ENCODE measurements at regions not wholly inside any gene's neighbourhood (a gene's known extent, or its start where the extent isn't known, plus 50 kb on each side); places are given as distances from the start of the nearest gene placed in this dataset.

DNA sequence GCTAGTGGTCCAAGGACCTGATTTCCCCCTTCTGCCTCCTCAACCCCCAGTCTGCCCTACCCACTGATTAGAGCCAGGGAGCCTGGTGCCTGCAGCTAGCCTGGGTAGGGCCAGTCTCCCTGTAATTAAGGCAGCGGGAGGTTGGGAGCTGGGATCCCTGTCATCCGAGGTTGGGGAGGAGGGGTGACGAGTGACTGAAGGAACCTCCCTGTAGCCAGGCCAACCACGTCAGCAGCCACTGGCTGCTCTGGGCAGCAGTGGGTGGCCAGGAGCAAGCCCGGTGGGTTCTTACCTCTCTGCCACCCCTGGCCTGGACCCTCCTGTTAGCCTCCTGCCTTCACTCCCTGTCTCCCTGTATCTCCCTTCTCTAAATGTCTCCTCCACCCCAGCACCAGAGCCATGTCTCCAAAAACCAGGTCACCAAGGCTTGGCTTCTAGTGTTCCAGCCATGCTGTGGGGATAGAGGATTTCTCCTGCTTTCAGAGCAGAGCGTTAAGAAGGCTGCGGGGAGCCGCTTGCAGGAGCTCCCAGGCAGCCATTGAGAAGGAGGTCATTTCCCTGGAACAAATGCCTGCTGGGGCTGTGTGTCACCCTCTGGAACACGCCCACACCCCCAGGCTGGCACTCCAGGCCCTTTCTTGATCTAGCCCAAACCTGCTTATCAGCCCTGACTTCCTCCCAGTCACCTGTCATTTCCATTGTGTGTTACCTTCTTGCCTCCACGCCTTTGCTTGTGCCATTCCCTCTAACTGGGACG, 65.0 kb upstream of the GGTA1 start:
- no peak for DNase-seq

GRCh38 chr9:121566481-121567465, 67.1 kb upstream of the GGTA1 start:
- no peaks in the 10 kb centered on the region for H3K36me3 Mint-ChIP-seq

More for the DNA sequence above, 65.0 kb upstream of the GGTA1 start:
- H3K27ac Mint-ChIP-seq, result no peak overlapping the region
- H3K27me3 Mint-ChIP-seq, result no peaks in the 10 kb centered on the region
- H3K36me3 Mint-ChIP-seq, result no peaks in the 10 kb centered on the region
- no peaks in the 10 kb centered on the region for H3K4me1 Mint-ChIP-seq
- no peak overlapping the region for H3K4me3 Mint-ChIP-seq
- H3K9me3 Mint-ChIP-seq, result no peaks in the 10 kb centered on the region

DNA sequence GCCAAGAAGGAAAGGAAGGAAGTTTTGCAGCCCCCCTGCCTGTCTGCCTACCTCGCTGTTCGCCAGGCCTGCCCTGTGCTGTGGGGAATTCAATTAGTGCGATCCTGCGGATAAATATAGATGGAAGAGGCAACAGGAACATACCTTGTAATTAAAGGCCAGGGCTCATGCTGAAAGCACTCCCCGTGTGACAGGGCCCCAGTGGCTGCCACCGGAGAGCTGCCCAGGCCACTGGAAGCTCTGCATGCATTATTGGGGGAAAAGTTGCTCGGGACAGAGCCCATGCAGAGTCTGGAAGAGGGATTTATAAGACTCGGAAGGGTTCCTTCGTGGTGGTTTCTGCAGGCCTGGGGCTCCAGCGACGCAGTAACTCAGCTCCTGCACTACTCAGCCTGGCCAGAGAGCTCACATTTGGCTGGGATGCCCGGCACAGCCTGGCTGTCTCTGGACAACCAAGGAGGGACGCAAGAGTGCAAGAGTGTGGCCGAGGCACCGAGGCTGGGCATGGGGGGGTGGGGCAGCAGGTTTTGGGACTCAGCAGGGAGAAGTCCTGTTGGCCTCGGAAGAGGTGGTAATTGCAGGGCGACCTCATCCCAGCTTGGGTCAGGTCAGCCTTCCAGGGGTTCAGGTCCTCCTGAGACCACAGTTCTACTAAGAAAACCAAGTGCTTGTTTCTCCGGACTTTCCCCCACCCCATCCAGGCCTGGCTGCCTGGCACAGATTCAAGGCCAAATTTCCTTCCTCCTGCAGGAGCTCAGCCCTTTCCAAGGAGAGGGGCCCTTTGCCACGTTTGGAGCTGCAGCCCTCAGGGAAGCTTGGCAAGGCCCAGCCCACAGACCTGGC, 68.1 kb upstream of the GGTA1 start:
- H3K27ac Mint-ChIP-seq, result no peak overlapping the region

More at GRCh38 chr9:121566481-121567465, 67.1 kb upstream of the GGTA1 start:
- H3K27ac Mint-ChIP-seq, result no peak overlapping the region
- no peak overlapping the region for H3K4me3 Mint-ChIP-seq
- no peaks in the 10 kb centered on the region for H3K9me3 Mint-ChIP-seq
- no peaks in the 10 kb centered on the region for H3K4me1 Mint-ChIP-seq
- no peak for DNase-seq
- H3K27me3 Mint-ChIP-seq, result no peaks in the 10 kb centered on the region

DNA sequence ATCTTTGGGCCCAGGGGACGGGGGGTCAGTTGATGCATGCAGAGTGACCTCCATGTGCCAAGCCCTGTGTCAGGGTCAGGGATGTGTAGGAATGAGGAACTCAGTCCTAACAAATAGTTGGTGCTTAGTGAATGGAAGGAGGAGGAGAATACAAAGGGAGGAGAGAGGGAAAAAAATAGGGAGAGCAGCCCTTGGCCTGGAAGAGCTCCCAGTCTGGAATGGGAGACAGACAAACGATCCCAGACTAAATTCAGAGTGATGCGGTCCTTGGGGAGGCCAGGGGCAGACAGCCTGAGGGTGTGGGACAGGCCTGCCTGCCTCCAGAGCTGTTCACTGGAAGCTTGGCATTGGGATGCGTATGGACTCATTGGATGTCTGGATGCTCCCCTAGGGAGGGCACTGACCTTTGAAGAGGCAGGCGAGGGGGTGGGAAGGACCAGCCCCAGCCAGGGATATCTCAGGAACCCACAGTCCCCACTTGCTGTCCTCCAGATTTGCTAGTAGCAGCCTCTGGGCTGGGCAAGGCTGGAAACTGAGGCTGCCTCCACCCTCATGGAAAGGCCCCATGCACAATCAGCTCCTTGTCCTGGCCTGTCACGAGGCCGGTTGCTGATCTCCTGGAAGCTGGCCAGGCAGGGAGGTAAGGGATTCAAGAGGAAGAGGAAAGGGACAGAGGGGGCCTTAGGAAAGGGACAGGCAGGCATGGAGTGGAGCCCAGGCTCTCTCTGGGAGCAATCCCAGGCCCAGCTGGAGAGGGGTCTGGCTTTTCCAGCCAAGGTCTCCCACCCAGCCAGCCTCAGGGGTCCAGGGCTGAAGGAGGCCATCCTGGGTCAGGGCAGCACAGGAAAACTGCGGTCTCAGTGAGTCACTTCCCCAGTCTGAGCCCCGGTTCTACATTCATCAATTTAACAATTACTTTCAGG, 69.0 kb upstream of the GGTA1 start:
- Mint-ChIP-seq H3K9me3 (no peaks in the 10 kb centered on the region), H3K27ac (no peak overlapping the region), H3K4me1 (no peaks in the 10 kb centered on the region), H3K36me3 (no peaks in the 10 kb centered on the region), H3K27me3 (no peaks in the 10 kb centered on the region), H3K4me3 (no peak overlapping the region)
- no peak for DNase-seq

More for the DNA sequence above, 68.1 kb upstream of the GGTA1 start:
- Mint-ChIP-seq H3K36me3 (no peaks in the 10 kb centered on the region), H3K4me1 (no peaks in the 10 kb centered on the region), H3K27me3 (no peaks in the 10 kb centered on the region), H3K4me3 (no peak overlapping the region), H3K9me3 (no peaks in the 10 kb centered on the region)
- DNase-seq, result no peak

DNA sequence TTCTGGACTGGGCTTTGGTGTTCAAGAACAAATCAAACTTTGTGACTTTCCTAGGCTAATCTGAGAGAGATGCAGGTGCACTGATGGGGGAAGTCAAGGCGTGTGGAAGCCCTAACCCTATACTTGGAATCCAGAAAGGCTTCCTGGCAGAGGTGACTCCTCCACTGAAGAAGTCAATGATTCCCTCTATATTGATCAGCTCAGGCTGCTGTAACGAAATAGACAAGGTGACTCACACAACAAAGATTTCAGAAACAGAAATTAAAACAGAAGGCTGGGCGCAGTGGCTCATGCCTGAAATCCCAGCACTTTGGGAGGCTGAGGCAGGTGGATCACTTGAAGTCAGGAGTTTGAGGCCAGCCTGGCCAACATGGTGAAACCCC, 69.6 kb upstream of the GGTA1 start:
- H3K36me3 Mint-ChIP-seq, result no peaks in the 10 kb centered on the region
- no peak for DNase-seq
- H3K27me3 Mint-ChIP-seq, result no peaks in the 10 kb centered on the region
- no peaks in the 10 kb centered on the region for H3K9me3 Mint-ChIP-seq
- H3K4me1 Mint-ChIP-seq, result no peaks in the 10 kb centered on the region
- H3K27ac Mint-ChIP-seq, result no peak overlapping the region
- H3K4me3 Mint-ChIP-seq, result no peak overlapping the region

DNA sequence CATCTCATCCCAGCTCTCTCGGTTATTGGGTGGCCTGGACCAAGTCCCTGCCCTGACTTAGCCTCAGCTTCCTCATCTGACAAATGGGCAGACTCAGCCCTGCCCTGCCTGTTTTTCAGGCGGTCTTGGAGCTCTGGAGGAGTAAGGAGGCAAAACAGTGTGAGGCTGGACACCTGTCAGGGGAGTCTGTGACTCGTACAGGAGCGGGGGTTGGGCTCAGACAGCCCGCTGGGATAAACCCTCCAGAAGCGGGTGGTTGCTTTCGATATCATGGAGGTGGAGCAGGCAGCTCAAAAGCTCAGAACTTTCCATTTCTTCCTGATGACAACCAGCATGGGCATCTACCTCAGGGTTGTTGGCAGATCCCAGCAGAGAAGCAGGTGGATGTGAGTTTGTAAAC, 72.9 kb upstream of the GGTA1 start:
- Mint-ChIP-seq H3K9me3 (no peaks in the 10 kb centered on the region), H3K27me3 (no peaks in the 10 kb centered on the region), H3K4me1 (no peaks in the 10 kb centered on the region), H3K27ac (no peak overlapping the region), H3K36me3 (no peaks in the 10 kb centered on the region), H3K4me3 (no peak overlapping the region)
- DNase-seq, result no peak

GRCh38 chr9:121573717-121574485, 74.3 kb upstream of the GGTA1 start:
- Mint-ChIP-seq H3K9me3 (no peaks in the 10 kb centered on the region), H3K36me3 (no peaks in the 10 kb centered on the region), H3K4me1 (no peaks in the 10 kb centered on the region), H3K27me3 (peaks cover 5% of the 10 kb centered on the region), H3K4me3 (no peak overlapping the region), H3K27ac (no peak overlapping the region)
- DNase-seq, result no peak

DNA sequence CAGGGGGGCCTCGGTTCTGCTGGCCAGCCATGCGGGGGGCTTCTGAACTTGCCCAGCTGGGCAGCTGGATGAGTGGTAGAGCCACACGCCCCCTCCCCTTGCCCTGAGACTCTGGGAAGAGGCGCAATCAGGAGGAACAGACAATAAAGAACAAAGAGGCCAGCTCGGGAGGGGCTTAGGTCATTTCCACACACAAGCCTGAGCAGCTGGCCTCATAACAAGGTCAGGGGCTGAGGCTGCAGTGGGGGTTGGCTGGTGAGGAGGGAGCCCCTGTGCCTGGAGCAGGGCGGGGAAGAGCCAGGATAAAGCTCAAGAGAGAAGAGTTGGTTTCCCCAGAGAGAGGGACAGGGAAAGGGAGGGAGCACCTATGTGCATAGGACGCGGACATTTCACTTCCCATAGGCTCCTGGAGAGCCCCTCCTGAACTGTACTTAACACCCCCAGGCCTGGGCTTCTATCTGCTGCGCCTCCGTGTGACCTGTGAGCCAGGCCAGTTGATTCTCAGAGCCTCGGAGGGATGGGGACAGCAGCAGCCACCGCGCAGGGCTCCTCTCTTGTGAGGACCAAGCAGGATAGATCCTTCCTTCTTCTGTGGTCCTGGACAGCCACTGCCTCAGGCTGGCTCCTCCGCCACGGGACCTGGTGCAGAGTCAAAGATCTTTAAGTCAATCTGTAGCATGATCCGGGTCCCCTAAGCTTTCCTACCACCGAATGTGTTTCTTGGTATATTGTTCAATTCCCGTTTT, 75.3 kb upstream of the GGTA1 start:
- H3K36me3 Mint-ChIP-seq, result no peaks in the 10 kb centered on the region
- no peak for DNase-seq
- no peak overlapping the region for H3K27ac Mint-ChIP-seq
- no peaks in the 10 kb centered on the region for H3K4me1 Mint-ChIP-seq
- no peaks in the 10 kb centered on the region for H3K9me3 Mint-ChIP-seq
- no peak overlapping the region for H3K4me3 Mint-ChIP-seq
- peaks cover 5% of the 10 kb centered on the region for H3K27me3 Mint-ChIP-seq

- Mint-ChIP-seq H3K4me1 (no peaks in the 10 kb centered on the region), H3K9me3 (no peaks in the 10 kb centered on the region), H3K27me3 (peaks cover 9% of the 10 kb centered on the region), H3K36me3 (no peaks in the 10 kb centered on the region), H3K27ac (no peak overlapping the region), H3K4me3 (no peak overlapping the region)
- no peak for DNase-seq
Measured at GRCh38 chr9:121576281-121577075, 75.0 kb upstream of the DAB2IP start.

DNA sequence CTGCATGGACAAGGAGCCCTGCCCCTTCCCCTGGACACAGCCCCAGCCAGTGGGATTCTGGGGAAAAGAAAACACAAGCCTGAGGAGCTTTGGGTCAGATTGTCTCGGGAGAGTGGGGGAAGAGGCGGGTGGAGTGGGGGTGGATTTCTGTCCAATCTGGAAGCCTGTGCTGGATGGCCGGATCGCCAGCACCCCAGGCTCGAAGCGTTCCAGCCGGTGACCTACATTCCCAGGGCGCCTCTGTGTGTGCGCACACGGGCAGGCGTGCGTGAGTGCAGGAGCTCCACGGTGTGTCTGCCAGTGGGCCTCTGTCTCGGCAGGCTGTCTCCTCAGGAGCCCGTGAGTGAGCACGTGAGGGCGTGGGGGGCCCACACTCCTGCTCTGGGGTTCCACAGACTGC, 74.3 kb upstream of the DAB2IP start:
- H3K27ac Mint-ChIP-seq, result no peak overlapping the region
- no peak overlapping the region for H3K4me3 Mint-ChIP-seq
- H3K4me1 Mint-ChIP-seq, result no peaks in the 10 kb centered on the region
- H3K27me3 Mint-ChIP-seq, result peaks cover 16% of the 10 kb centered on the region
- no peaks in the 10 kb centered on the region for H3K36me3 Mint-ChIP-seq
- no peak for DNase-seq
- no peaks in the 10 kb centered on the region for H3K9me3 Mint-ChIP-seq

GRCh38 chr9:121577572-121577971, 73.9 kb upstream of the DAB2IP start:
- Mint-ChIP-seq H3K36me3 (no peaks in the 10 kb centered on the region), H3K9me3 (no peaks in the 10 kb centered on the region), H3K27me3 (peaks cover 20% of the 10 kb centered on the region), H3K4me3 (no peak overlapping the region), H3K27ac (no peak overlapping the region), H3K4me1 (no peaks in the 10 kb centered on the region)
- DNase-seq, result no peak

- Mint-ChIP-seq H3K27me3 (peaks cover 35% of the 10 kb centered on the region), H3K4me3 (no peak overlapping the region), H3K27ac (no peak overlapping the region), H3K4me1 (no peaks in the 10 kb centered on the region), H3K36me3 (no peaks in the 10 kb centered on the region), H3K9me3 (no peaks in the 10 kb centered on the region)
- DNase-seq, result no peak
Measured at GRCh38 chr9:121581786-121582600, 69.4 kb upstream of the DAB2IP start.

Data from activated naive CD8-positive, alpha-beta T cell treated with anti-CD3 and anti-CD28 coated beads for 36 hours (primary cell).